ENCODE measurements at regions not wholly inside any gene's neighbourhood (a gene's known extent, or its start where the extent isn't known, plus 50 kb on each side); places are given as distances from the start of the nearest gene placed in this dataset.

DNA sequence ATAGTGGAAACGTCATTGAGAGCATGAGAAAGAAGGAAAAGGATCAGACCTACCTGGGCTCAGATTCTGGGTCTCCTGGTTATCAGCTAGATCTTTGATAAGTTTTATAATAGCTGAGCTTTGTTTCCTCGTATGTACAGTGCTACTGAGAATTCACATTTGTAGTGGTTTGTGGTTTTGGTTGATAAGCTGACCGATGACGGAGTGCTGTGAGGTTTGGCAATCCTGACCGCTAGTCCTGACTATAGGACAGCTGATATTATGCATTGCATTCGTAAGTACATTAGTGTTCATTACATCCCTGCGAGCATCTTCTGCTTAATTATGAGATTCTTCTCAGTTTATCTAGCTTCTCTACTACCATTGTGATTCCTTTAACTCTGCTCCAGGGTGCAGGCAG is 190.7 kb upstream of the SLC27A6 start:
- Histone ChIP-seq H3K4me3 (ENCODE audit: insufficient read depth, low read depth, low read length) (no peak overlapping the region), H3K27me3 (ENCODE audit: control insufficient read depth, insufficient read depth, low read length) (no peaks in the 10 kb centered on the region), H3K36me3 (replicated peaks; ENCODE audit: control insufficient read depth, insufficient read depth, low read length) (no peaks in the 10 kb centered on the region)
- no peak for DNase-seq

GRCh38 chr5:128775558-128775957 is 189.7 kb upstream of the SLC27A6 start:
- H3K36me3 ChIP-seq (replicated peaks; ENCODE audit: control insufficient read depth, insufficient read depth, low read length), result no peaks in the 10 kb centered on the region
- H3K4me3 ChIP-seq (ENCODE audit: insufficient read depth, low read depth, low read length), result no peak overlapping the region
- no peak for DNase-seq
- no peaks in the 10 kb centered on the region for H3K27me3 ChIP-seq (ENCODE audit: control insufficient read depth, insufficient read depth, low read length)

- no peaks in the 10 kb centered on the region for H3K36me3 ChIP-seq (replicated peaks; ENCODE audit: control insufficient read depth, insufficient read depth, low read length)
- no peak for DNase-seq
- no peak overlapping the region for H3K4me3 ChIP-seq (ENCODE audit: insufficient read depth, low read depth, low read length)
Observed at GRCh38 chr5:128777052-128777451, 188.2 kb upstream of the SLC27A6 start.

DNA sequence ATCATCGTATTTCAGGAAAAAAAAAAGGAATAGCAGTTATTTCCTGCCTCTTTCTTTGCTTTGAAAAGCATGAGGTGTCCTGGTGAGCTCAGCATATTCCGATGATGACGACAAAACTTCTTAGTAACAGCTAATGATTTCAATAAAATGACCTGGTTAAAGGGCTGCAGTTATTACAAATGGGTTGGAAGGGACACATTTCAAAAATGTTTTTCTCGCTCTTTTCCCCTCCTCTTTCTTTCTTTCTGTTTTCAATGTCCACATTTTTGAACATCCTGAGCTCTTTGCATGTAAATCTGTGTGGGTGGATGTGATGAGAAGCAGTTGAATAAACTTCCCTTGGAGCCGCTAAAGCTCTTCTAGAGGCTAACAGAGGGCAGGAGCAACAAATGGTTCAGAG is 186.8 kb upstream of the SLC27A6 start:
- no peak for DNase-seq
- H3K4me3 ChIP-seq (ENCODE audit: insufficient read depth, low read depth, low read length), result no peak overlapping the region
- H3K36me3 ChIP-seq (replicated peaks; ENCODE audit: control insufficient read depth, insufficient read depth, low read length), result no peaks in the 10 kb centered on the region
- no peaks in the 10 kb centered on the region for H3K27me3 ChIP-seq (ENCODE audit: control insufficient read depth, insufficient read depth, low read length)

More at GRCh38 chr5:128777052-128777451, 188.2 kb upstream of the SLC27A6 start:
- H3K27me3 ChIP-seq (ENCODE audit: control insufficient read depth, insufficient read depth, low read length), result no peaks in the 10 kb centered on the region

GRCh38 chr5:128782446-128782845 is 182.8 kb upstream of the SLC27A6 start:
- no peak for DNase-seq
- Histone ChIP-seq H3K36me3 (replicated peaks; ENCODE audit: control insufficient read depth, insufficient read depth, low read length) (no peaks in the 10 kb centered on the region), H3K4me3 (ENCODE audit: insufficient read depth, low read depth, low read length) (no peak overlapping the region), H3K27me3 (ENCODE audit: control insufficient read depth, insufficient read depth, low read length) (no peaks in the 10 kb centered on the region)

GRCh38 chr5:128784726-128785125 is 180.6 kb upstream of the SLC27A6 start:
- H3K4me3 ChIP-seq (ENCODE audit: insufficient read depth, low read depth, low read length), result no peak overlapping the region
- H3K27me3 ChIP-seq (ENCODE audit: control insufficient read depth, insufficient read depth, low read length), result no peaks in the 10 kb centered on the region
- no peaks in the 10 kb centered on the region for H3K36me3 ChIP-seq (replicated peaks; ENCODE audit: control insufficient read depth, insufficient read depth, low read length)
- no peak for DNase-seq

GRCh38 chr5:128791312-128791711 is 174.0 kb upstream of the SLC27A6 start:
- Histone ChIP-seq H3K27me3 (ENCODE audit: control insufficient read depth, insufficient read depth, low read length) (no peaks in the 10 kb centered on the region), H3K36me3 (replicated peaks; ENCODE audit: control insufficient read depth, insufficient read depth, low read length) (no peaks in the 10 kb centered on the region), H3K4me3 (ENCODE audit: insufficient read depth, low read depth, low read length) (no peak overlapping the region)
- DNase-seq, result no peak

DNA sequence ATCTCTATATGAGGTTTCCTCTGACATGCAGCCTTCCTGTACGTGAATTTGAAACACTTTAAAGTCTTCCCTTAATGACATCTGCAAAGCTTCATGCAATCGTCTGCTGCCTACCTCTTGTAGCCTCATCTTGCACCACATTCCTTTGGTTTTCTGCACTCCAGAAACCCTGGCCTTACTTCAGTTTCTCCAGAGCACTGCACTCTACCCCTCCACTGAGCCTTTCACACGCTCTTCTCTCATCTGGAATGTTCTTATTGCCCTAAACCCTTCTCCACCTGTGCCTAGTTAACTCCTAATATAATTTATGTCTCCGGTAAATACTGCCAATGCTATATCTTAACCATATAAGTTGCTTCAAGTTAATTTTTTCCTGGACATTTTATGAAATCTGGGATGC is 168.8 kb upstream of the SLC27A6 start:
- no peaks in the 10 kb centered on the region for H3K27me3 ChIP-seq (ENCODE audit: control insufficient read depth, insufficient read depth, low read length)
- H3K4me3 ChIP-seq (ENCODE audit: insufficient read depth, low read depth, low read length), result no peak overlapping the region
- H3K36me3 ChIP-seq (replicated peaks; ENCODE audit: control insufficient read depth, insufficient read depth, low read length), result no peaks in the 10 kb centered on the region
- no peak for DNase-seq

GRCh38 chr5:128798871-128799270 is 166.4 kb upstream of the SLC27A6 start:
- Histone ChIP-seq H3K36me3 (replicated peaks; ENCODE audit: control insufficient read depth, insufficient read depth, low read length) (no peaks in the 10 kb centered on the region), H3K27me3 (ENCODE audit: control insufficient read depth, insufficient read depth, low read length) (no peaks in the 10 kb centered on the region), H3K4me3 (ENCODE audit: insufficient read depth, low read depth, low read length) (no peak overlapping the region)
- DNase-seq, result no peak

GRCh38 chr5:128799945-128800344 is 165.3 kb upstream of the SLC27A6 start:
- DNase-seq, result no peak
- H3K27me3 ChIP-seq (ENCODE audit: control insufficient read depth, insufficient read depth, low read length), result no peaks in the 10 kb centered on the region
- no peaks in the 10 kb centered on the region for H3K36me3 ChIP-seq (replicated peaks; ENCODE audit: control insufficient read depth, insufficient read depth, low read length)
- no peak overlapping the region for H3K4me3 ChIP-seq (ENCODE audit: insufficient read depth, low read depth, low read length)

GRCh38 chr5:128800377-128800776 is 164.9 kb upstream of the SLC27A6 start:
- no peak overlapping the region for H3K4me3 ChIP-seq (ENCODE audit: insufficient read depth, low read depth, low read length)
- H3K27me3 ChIP-seq (ENCODE audit: control insufficient read depth, insufficient read depth, low read length), result no peaks in the 10 kb centered on the region
- no peak for DNase-seq
- H3K36me3 ChIP-seq (replicated peaks; ENCODE audit: control insufficient read depth, insufficient read depth, low read length), result no peaks in the 10 kb centered on the region

DNA sequence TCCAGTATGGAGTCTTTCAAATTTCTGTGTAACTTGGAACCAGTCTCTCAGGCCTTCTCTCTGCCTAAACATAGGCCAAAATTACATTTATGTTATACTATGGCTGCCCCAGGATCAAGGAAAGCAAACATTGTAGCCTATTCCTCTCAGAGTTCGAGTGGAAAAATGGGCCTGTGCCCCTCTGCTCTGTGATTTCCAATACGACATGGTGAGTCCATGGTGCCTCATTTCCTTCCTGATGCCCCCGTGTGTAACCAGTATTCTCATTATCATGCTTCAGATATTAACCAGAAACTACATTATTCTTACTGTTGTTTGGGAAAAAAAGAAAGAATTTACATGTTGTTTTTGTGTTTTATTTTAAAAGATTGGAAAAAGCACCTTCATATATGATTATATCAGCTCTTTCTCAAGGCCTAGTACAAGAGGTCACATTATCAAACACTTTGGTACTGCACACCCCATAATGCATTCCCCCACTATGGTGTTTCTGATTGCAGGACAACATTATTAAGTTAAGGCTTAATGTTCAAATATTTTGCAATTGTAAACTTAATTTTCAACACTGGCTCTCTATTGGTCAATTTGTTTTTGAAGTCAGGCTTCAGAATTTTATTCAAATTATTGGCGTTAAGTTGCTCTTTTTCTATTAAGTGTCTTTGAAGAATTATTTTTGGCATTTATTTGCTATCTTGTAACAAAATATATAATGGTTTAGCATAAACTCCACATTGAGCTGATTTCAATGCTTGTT is 151.8 kb upstream of the SLC27A6 start:
- DNase-seq, result no peak
- no peaks in the 10 kb centered on the region for H3K36me3 ChIP-seq (replicated peaks; ENCODE audit: control insufficient read depth, insufficient read depth, low read length)
- no peak overlapping the region for H3K4me3 ChIP-seq (ENCODE audit: insufficient read depth, low read depth, low read length)
- no peaks in the 10 kb centered on the region for H3K27me3 ChIP-seq (ENCODE audit: control insufficient read depth, insufficient read depth, low read length)

DNA sequence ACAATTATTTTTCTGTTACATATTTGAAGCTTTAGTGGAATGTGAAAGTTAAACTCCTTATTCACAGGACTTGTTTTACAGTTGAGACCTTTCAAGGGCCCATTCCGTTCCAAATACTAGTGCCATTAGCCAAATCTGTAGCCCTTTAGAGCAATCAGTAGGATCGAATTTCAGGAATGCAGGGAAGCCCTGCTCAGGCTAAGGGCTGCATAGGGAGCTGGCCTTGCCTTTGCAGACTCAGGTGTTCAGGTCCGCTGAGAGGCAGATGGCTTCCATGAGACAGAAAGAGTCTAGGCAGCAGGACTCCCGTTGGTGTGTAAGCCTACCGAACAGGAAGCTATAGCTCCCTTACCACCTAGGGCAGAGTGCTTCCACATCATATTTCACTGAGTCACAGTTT is 150.1 kb upstream of the SLC27A6 start:
- DNase-seq, result peak; percentile 28
- Histone ChIP-seq H3K36me3 (replicated peaks; ENCODE audit: control insufficient read depth, insufficient read depth, low read length) (no peaks in the 10 kb centered on the region), H3K27me3 (ENCODE audit: control insufficient read depth, insufficient read depth, low read length) (no peaks in the 10 kb centered on the region), H3K4me3 (ENCODE audit: insufficient read depth, low read depth, low read length) (no peak overlapping the region)

DNA sequence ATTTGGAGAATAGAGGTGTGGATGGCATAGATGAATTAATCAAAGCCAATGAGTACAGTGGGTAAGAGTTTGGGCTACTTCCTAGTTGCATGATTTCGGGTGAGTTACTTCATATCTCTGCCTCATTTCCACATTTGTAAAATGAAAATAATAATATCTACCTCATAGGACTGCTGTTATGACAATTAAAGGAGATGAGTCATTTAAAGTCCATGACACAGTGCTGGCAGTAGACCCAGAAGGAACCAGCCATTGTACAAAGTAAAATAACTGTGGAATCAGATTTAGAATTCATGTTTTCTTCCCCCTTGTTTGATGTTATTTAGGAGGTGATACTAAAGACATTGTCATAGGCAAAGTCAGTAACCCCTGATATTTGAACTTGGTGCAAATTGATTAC is 139.5 kb upstream of the SLC27A6 start:
- H3K4me3 ChIP-seq (ENCODE audit: insufficient read depth, low read depth, low read length), result no peak overlapping the region
- no peak for DNase-seq
- no peaks in the 10 kb centered on the region for H3K27me3 ChIP-seq (ENCODE audit: control insufficient read depth, insufficient read depth, low read length)
- H3K36me3 ChIP-seq (replicated peaks; ENCODE audit: control insufficient read depth, insufficient read depth, low read length), result no peaks in the 10 kb centered on the region

DNA sequence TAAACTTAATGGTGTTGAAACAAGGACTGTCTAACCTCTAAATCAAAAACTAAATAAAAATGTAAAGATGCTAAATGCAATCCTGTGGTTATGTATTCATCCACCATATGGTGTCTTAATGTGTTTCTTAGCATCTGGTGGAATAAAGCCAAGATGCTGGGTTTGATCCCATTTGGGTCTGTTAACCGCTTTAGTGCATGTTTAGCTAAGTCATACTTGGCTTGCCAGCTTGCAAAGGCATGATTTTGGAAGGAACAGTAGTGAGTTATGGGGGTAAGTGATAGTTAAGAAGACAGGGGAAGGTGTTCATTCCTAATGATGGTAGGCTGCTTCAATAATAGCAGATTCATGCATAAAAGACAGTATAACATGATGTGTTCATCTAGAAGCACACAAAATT is 139.0 kb upstream of the SLC27A6 start:
- Histone ChIP-seq H3K27me3 (ENCODE audit: control insufficient read depth, insufficient read depth, low read length) (no peaks in the 10 kb centered on the region), H3K4me3 (ENCODE audit: insufficient read depth, low read depth, low read length) (no peak overlapping the region), H3K36me3 (replicated peaks; ENCODE audit: control insufficient read depth, insufficient read depth, low read length) (no peaks in the 10 kb centered on the region)
- DNase-seq, result no peak

GRCh38 chr5:128836571-128836970 is 128.7 kb upstream of the SLC27A6 start:
- no peaks in the 10 kb centered on the region for H3K36me3 ChIP-seq (replicated peaks; ENCODE audit: control insufficient read depth, insufficient read depth, low read length)
- no peak overlapping the region for H3K4me3 ChIP-seq (ENCODE audit: insufficient read depth, low read depth, low read length)
- no peak for DNase-seq
- no peaks in the 10 kb centered on the region for H3K27me3 ChIP-seq (ENCODE audit: control insufficient read depth, insufficient read depth, low read length)

Data from H7 (cell line).